IPS-NIHi11 (cell line): ENCODE measurements at regions not wholly inside any gene's neighbourhood (a gene's known extent, or its start where the extent isn't known, plus 50 kb on each side); places are given as distances from the start of the nearest gene placed in this dataset.
"Not testable (repeated sequence)": the region's sequence is repeated elsewhere in the genome, so short reads cannot be mapped to it uniquely, and the experiment has no call there.

Experiments used
- DNase-seq: peaks from one replicate; pipeline ENCODE4 v3.0.0; 2012; ENCODE audit warnings: mixed read lengths, low spot score

DNA sequence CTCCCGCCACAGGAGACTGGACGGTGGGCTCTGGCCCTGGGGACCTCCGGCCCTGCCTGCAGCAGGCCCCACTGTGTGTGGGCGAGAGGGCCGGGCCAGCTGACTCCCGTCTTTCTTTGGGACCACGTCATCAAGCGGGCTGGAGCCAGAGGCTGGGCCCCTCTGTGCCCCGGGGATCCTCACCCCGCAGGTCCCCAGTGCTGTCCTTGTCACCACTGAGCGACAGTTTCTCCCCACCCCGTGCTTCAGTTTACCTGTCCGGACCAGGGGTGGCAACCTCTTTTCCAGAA lies 181.9 kb upstream of the ZNF469 start:
- DNase-seq, result no peak

DNA sequence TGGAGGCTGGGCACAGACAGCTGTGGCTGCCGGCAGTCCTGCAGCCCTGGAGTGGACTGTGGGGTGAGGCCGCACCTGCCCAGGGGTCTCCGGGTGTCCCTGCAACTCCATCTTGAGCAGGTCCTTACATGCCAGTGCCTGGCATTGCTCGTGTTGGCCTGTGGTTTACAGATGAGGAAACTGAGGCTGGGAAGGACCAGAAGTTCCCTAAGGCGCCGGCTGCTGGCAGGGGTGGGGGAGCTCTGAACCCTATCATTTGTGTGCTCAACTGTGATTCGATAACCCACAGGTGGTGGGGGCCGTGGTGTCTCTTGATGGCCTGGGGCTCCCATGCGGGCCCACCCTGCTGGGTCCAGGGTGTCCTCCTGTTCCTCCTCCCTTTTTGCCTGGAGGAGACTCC lies 181.1 kb upstream of the ZNF469 start:
- DNase-seq, result not testable (repeated sequence)

DNA sequence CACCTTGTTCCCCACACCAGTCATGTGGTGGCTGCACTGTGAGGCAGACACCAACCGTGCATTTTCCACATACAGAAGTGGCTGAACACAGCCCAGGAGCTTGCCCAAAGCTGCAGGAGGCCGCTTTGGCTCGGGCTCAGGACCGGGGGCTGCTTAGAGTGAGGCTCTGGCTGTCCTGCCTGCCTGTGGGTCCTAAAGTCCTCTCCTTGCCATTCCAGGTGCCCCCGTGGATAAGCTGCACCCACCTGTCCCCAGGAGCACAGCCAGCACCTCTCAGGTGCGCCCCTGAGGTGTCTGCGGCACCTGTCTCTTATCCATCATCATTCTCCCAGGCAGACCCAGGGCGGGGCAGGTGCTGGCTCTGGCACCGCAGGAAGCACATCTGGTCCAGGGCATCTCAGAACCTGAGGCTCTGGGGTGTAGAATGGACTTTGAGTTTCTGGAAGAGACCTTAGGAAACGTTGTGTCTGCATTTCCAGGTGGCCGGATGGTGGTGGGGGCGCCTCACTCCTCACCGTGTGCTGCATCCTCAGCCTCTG lies 180.5 kb upstream of the ZNF469 start:
- no peak for DNase-seq

DNA sequence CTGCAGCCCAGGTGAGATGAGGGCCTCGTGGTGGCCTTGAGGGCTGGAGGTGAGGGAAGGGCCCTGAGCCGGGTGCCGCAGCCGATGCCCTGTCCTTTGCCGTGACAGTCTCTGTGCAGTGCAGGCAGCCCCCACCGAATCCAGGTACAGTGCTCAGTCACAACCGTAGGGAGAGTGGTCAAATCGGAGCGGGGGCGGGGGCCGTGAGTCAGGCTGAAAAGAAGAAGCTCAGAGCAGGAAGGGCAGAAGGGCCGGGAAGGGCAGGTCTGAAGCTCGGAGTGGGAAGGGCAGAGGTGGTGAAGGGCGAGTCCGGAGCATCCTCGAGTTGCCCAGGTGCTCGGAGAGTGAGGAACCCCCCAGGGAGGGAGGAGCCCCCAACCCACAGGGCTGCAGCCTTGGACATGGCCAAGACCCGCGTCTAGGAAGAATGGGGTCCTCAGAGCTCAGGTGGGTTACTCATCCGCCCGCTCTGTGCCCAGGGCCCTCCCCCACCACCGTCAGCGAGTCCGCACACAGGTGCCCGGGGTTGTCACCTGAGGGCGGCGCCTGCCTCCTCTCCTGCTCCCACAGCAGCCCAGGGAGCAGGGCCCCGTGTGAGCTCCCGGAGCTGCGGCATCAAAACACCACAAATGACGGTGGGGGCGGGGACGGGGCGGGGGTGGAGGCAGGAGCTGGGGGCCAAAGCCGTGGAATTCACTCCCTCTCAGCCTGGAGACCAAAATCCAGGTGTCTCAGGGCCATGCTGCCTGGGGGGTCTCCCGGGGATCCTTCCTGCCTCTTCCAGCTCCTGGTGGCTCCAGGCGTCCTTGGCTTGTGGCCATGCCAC lies 179.7 kb upstream of the ZNF469 start:
- not testable (repeated sequence) for DNase-seq

DNA sequence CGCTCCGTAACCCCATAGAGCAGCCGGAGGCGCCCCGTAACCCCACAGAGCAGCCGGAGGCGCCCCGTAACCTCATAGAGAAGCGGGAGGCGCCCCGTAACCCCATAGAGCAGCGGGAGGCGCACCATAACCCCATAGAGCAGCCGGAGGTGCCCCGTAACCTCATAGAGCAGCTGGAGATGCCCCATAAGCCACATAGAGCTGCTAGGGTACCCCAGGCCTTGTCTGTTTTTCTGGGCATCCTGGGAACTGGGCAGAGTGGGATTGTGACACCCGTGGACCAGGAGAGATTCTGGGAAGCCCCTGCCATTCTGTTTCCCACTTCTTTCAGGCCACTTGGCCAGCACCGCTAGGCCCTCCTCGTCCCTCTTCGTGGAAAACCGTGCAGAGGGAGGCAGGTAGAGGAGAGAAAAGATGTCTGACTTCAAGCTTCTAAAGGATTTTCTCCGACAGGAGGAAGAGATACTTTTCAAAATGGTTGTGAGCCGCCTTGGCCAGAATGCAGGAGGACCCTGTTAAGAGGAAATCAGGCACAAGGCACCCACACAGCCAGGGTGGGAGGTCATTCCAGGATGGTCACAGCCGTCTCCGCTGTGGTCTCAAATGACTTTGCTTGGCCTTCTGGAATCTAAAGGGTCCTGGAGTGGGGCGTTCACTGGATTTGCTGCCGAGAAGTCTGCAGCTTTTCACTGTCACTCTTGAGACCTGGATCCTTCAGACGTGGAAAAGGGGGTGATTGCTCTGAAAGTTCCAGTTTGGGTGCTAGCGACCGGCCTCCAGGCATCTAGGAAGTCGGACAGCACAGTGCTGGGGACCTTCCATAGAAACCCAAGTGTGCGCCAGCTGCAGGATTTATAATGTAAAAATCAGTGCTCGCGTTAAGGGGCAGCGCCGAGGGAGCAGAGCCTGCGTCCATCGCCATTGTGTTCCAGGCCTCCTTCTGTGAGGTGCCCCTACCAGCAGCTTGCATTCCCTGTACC lies 178.3 kb upstream of the ZNF469 start:
- DNase-seq, result not testable (repeated sequence)

DNA sequence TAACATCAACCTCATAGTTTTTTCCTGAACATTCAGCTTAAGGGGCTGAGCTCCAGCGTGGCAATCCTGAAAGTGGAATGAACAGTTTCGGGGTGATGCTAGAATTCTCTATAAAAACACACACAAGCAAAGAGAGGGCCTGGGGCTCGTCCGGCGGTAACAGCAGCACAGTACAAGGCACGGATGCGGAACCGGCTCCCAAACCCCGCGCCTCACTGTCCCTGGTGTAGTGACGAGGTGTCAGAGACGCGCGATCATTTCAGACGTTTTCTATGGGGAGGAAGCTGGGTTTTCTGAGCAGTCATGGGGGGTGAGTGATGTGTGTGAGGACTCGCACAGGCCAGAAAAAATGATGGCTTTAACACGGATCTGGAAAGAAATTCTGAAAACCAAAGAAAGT lies 177.3 kb upstream of the ZNF469 start:
- not testable (repeated sequence) for DNase-seq

DNA sequence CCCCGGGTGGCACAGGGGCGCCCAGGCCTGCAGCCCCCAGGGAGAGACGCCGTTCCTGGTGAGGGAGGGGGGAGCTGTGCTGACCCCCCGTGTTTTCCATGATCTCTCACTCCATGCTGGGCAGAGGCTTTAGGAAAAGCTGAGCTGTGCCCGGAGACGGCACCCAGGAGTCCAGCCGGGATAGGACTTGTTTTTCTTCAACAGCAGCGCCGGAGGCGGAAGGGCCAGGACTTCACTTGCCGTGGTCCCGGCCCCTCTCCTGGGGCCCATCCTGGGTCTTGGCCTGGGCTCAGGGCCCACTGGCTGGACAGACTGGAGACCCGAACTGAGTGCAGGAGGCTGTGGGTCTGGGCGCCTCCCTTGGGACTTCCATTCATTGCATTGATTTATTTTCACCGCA lies 176.8 kb upstream of the ZNF469 start:
- DNase-seq, result not testable (repeated sequence)

DNA sequence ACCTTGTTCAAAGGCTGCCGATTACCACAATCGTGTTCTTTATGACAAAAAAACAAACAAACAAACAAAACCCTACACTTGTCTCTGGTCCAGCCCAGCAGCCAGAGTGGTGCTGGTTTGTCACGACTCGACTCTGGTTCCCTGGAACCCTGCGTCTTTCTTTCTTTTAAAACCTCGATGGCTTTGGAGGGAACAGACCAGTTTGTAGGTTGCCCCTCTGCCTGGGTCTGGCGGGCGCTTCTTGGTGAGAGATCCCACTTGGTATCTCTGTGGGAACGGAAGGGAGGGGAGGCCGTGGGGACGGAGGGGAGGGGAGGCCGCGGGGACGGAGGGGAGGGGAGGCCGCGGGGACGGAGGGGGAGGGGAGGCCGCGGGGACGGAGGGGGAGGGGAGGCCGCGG lies 176.2 kb upstream of the ZNF469 start:
- not testable (repeated sequence) for DNase-seq

DNA sequence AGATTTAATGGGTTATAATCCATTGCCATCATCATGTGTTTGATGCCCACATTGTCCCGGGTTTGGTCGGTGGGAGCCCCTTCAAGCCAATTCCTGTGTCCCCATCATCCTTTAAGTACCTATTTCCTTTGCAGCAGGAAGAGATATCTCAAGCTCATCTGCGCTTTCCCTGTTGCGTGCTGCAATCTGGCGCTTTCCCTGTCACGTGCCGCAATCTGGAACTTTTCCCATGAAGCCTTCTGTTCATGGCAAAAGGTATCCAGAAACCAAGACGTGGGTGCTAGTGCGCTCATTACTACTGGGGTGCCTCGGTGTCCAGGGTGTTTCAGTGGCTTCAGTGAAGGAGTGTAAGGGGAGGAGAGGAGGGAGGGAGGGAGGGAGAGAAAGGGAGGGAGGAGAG lies 174.6 kb upstream of the ZNF469 start:
- DNase-seq, result no peak

DNA sequence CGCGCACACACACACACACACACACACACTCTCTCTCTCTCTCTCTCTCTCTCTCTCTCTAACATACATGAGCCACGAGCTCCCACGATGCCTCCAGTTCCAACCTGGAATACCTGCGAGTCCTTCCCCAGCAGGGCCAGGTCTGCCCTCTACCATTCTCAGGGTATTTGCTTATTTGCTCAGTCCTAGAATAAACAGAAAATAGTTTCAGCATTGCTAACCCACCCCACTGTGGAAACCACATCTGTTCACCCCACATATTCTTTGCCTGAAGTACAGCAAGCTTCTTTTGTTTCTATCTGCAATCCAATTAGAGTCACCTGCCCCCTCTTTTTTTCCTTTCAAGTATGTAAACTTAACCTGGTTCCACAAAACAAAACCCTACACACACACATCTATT lies 174.0 kb upstream of the ZNF469 start:
- DNase-seq, result not testable (repeated sequence)

DNA sequence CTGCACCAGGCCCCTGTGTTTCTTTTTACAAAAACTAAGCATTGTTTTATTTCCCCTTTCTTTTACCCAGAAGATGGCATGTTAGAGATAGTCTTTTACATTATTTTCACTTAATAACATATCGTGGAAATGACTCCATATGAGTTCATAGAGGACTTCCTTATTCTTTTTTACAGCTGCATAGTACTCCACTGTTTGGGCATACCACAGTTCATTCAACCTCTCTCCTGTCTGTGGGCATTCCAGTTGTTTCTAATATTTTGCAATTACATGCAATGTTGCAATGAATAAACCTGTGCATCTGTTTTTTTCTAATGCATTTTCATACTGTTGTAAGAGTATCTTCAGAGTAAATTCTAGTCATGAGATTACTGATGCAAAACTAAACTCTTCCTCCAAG lies 173.2 kb upstream of the ZNF469 start:
- not testable (repeated sequence) for DNase-seq

DNA sequence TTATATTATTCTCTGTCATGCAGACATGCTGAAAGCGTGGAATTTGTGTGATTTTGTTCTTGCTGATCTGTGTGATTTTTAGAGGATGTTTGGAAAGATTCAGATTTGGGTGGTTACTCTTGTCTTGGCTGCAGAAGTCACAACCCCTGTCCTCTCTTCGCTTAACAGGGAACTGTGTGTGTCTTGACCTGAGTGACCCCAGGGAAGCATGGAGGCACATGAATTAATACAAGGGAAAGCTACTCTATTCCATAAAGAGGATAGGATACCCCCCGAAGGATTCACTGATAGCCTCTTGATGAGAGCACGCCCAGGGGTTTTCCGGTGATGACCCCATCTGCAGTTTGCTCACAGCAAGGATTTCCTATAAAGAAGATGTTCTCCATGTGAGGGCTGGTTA lies 168.8 kb upstream of the ZNF469 start:
- not testable (repeated sequence) for DNase-seq

DNA sequence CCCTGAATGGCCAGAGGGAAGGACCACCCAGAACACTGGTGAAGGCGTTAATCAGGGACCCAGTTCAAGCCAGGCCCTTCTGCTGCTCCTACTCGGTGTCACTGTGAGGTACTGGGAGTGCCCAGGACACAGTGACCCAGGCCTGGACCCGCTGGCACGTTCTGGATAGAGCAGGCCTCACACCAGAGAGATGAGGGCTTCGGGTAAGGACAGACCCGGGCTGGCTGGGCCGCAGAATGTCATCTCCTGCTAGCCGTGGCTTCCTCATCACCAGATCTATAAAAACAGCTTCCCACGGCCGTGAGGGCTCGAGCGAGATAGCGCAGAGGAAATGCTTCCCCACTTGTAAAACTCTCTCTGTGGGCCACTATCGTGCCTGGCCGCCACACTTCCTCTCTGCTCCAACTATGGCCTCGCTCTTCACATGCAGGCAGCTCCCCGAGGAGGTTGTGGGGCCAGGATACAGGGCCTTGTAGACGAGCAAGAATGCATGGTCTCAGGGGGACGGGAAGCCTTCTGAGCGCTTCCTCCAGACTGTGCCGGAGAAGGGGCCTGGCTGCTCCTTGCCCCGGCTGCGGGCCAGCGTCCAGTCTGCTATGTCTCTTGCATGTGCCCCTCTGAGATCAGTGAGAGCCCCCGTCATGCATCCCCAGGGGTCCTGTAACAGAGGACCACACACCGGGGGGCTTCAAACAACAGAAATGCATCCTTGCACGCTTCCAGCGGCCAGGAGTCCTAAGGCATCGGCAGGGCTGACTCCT lies 161.6 kb upstream of the ZNF469 start:
- not testable (repeated sequence) for DNase-seq

DNA sequence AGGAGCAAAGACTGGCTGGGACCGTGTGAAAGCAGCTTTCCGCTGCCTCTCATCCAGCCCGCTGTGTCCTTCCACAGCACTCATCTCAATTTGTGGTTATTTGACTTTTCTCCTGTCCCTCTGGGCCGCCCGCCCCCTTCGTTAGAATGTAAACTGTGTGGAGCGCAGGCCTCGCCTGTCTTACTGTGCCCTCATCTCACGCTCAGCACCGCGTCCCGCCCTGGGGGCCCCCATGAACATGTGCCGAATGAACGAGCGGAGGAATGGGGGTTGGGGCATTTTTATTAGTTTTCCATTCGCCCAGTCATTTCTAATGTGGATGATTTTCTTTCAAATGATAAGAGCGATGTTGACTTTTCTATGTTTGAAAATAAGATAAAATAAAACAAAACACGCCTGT lies 159.1 kb upstream of the ZNF469 start:
- DNase-seq, result not testable (repeated sequence)

DNA sequence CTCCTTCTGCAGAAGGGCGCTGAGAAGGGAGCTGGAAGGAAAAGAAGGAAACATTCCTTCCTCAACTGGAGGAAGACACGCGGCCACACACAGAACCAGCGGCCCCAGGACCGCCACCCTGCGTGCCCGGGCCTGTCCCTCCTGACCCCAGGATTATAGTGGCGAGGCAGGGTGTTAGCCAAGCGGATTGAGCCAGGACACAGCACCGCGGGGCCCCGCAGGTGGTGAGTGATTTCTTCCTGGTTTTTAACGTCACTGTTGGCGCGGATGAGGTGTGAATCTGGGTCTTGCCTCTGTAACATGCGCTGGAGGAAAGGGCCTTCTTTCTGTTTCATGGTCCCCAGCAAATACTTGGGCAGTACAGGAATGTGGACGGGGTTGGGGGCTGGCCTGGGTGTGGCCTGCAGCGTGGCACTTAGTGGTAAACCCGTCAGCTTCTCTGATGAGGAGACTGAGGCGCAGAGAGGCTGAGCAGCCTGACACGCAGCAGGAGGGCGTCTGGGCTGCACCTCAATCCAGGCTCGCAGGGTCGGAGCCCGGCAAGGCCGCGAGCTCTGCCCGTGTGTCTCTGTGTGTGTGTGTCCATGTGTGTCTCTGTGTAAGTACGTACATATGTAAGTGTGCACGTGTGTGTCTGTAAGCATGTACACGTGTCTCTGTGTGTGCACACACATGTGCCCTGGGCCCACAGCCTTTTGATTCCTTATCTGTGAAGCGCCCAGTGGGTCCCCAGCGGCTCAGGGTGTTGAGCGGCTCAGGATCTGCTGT lies 158.4 kb upstream of the ZNF469 start:
- DNase-seq, result not testable (repeated sequence)

DNA sequence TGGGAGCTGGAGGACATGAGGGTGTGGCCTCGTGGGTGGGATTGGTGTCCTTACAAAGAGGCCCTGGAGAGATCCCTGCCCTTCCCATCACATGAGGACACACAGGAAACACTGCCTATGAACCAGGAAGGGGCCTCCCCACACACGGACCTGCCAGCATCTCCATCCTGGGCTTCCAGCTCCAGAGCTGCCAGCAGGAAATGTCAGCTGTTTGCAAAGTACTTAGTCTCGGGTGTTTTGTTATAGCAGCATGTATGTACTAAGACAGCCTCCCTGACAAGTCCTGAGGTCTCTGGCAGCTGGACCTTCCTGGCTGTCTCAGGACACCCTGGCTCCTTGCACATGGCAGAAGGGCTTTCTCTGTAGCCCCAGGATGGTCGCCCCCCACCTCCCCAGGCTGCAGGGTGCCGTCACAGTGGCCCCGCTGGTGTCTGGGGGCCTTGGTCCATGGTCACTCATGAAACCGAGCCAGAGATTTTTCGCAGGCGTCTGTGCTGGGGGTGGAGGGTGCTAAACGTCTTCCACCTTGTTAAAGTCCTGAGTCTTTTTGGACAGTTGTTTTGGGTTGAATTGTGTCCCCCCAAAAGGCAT lies 157.0 kb upstream of the ZNF469 start:
- DNase-seq, result not testable (repeated sequence)

DNA sequence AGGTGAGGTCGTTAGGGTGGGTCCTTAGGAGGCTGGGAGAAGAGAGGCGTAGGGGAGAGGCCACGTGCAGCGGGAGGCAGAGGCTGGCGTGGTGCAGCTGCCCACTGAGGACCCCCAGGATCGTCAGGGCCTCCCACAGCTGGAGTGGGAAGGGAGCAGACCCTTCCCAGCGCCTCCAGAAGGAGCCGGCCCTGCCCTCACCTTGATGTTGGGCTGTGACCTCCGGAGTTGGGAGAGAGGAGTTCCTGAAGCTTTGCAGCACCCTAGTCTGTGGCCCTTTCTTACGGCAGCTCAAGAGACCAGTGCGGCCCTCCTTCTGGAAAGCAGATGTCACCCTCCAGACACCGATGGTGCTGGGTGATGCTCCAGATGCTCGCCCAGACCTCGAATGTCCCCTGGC lies 156.5 kb upstream of the ZNF469 start:
- DNase-seq, result not testable (repeated sequence)

DNA sequence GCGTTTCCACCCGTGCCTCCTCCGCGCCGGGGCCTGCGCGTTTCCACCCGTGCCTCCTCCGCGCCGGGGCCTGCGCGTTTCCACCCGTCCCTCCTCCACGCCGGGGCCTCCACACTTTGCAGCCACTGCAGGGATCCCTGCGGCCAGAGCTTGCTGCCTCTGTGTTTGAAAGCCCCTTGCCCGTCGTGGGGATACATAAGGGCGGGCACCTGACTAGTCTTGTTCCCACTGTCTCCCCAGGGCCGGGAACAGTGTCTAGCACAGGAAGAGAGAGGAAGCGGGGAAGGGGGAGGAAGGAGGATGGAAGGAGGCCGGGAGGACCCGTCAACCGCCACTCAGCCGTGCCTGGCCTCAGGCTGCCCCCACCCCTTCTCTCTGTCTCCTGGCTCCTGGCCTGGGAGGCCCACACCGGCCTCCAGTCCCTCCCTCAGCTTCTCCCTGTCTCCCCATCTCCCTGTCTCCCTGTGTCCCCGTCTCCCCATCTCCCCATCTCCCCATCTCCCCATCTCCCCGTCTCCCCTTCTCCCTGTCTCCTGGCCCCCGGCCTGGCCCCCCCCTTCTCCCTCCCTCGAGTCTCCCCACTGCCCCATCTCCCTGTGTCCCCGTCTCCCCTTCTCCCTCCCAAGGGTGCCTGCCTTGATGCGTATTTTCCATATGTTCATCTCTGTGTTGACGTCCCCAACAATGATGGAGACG lies 155.6 kb upstream of the ZNF469 start:
- DNase-seq, result not testable (repeated sequence)

DNA sequence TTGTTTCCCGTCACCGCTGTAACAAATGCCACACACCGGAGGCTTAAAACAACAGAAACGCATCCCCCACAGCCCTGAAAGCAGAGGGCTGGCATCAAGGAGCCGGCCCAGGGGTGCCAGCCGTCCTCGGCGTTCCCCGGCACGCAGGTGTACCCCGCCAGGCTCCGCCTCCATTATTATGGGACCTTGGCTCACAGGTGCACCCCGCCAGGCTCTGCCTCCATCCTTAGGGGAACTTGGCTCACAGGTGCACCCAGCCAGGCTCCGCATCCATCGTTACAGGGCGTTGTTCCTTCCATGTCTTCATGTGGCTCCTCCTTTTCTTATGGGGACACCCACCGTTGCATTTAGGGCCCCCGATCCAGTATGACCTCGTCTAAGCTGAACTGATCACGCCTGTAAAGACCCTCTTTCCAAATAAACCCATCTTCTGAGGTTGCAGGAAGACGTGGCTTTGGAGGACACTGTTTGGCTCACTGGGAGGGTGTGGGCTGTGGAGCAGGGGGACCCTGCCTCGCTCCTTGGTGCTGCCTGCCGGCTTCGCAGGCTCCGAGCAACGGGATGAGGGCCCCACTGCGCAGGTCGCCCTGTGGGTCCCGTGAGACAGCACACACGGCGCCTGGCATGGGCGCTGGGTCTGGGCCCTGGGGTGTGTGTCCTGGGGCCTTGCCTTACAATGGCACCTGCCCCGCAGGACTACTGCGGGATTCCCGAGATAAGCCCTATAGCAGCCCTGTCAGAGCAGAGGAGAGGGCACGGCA lies 154.9 kb upstream of the ZNF469 start:
- not testable (repeated sequence) for DNase-seq
